HFFc6 (cell line): ENCODE measurements at regions not wholly inside any gene's neighbourhood (a gene's known extent, or its start where the extent isn't known, plus 50 kb on each side); places are given as distances from the start of the nearest gene placed in this dataset.

ENCODE experiments used
- DNase-seq: peaks from one replicate; pipeline ENCODE4 v3.0.0-alpha.2; 2018
- H3K27ac Mint-ChIP-seq: 2 replicates; pipeline ENCODE4 v1.8.0; 2020; ENCODE audit warnings: mild to moderate bottlenecking, mixed read lengths
- H3K27me3 Mint-ChIP-seq: 2 replicates; pipeline ENCODE4 v1.8.0; 2021; ENCODE audit warnings: mild to moderate bottlenecking, moderate library complexity, mixed read lengths; ENCODE audit not compliant: insufficient read depth
- H3K36me3 Mint-ChIP-seq: 2 replicates; pipeline ENCODE4 v1.8.0; 2021; ENCODE audit warnings: low read depth, mixed read lengths
- H3K4me1 Mint-ChIP-seq: 2 replicates; pipeline ENCODE4 v1.8.0; 2020; ENCODE audit warnings: low read depth, mixed read lengths
- H3K4me3 Mint-ChIP-seq: 2 replicates; pipeline ENCODE4 v1.8.0; 2020; ENCODE audit warnings: mild to moderate bottlenecking, moderate library complexity, mixed read lengths
- H3K9me3 Mint-ChIP-seq: 2 replicates; pipeline ENCODE4 v1.8.0; 2020; ENCODE audit warnings: mild to moderate bottlenecking, mixed read lengths
- TF ChIP-seq, protein P1 (sequence below): fragments of 200-600 bp; sonication (generic); IDR thresholded peaks from 2 replicates; pipeline ENCODE4 v1.5.0; 2021; ENCODE audit warnings: antibody characterized with exemption, mild to moderate bottlenecking

DNA sequence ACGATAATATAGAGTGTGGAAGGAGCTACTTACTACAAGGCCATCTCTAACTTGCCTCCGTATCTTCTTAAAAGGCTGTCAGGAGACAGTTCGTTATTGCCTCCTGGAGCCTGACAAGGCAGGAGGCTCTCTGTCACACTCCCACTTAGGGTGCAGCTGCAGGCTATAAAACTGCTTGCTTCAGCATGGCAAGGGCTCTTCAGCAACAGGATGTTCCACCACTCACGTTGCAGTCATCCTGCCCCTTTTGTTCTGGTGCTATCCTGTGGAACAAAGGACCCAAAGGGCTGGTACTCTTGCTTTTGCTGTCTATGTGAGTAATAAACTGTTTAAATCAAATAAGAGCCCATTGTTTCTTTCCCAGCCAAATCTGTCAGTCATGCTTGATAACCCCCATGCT is 508.9 kb downstream of the NTRK2 start:
- H3K27ac Mint-ChIP-seq = no peak overlapping the region
- H3K27me3 Mint-ChIP-seq = peaks cover 2% of the 10 kb centered on the region; the same call in 1 of the 2 replicates
- no peaks in the 10 kb centered on the region for H3K4me1 Mint-ChIP-seq
- TF ChIP-seq, protein P1, sequence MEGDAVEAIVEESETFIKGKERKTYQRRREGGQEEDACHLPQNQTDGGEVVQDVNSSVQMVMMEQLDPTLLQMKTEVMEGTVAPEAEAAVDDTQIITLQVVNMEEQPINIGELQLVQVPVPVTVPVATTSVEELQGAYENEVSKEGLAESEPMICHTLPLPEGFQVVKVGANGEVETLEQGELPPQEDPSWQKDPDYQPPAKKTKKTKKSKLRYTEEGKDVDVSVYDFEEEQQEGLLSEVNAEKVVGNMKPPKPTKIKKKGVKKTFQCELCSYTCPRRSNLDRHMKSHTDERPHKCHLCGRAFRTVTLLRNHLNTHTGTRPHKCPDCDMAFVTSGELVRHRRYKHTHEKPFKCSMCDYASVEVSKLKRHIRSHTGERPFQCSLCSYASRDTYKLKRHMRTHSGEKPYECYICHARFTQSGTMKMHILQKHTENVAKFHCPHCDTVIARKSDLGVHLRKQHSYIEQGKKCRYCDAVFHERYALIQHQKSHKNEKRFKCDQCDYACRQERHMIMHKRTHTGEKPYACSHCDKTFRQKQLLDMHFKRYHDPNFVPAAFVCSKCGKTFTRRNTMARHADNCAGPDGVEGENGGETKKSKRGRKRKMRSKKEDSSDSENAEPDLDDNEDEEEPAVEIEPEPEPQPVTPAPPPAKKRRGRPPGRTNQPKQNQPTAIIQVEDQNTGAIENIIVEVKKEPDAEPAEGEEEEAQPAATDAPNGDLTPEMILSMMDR = no peak
- no peak overlapping the region for H3K4me3 Mint-ChIP-seq
- H3K36me3 Mint-ChIP-seq = peaks cover 5% of the 10 kb centered on the region; the same call in 1 of the 2 replicates
- DNase-seq = no peak
- H3K9me3 Mint-ChIP-seq = peaks cover 23% of the 10 kb centered on the region

DNA sequence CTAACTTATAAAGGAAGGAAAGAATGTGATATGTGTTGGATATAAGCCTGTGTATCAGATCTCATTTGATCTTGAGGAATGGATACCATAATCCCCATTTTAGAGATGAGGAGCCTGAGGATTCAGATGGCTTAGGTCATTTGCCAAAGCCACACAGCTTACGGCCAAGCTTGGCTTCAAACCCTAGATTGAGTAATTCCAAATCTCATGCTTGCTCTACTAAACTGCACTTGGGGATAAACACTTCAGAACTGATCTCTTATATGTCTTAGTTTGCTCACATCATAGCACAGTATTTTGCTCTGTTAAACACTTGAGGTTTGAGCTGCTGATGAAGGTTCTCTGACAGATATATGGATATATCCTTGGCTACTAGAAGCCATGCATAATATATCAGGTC is 504.4 kb downstream of the NTRK2 start:
- TF ChIP-seq, protein P1 = no peak
- Mint-ChIP-seq H3K36me3 (no peaks in the 10 kb centered on the region), H3K4me3 (no peak overlapping the region), H3K4me1 (no peaks in the 10 kb centered on the region), H3K27me3 (no peaks in the 10 kb centered on the region), H3K9me3 (peaks cover 27% of the 10 kb centered on the region), H3K27ac (no peak overlapping the region)
- DNase-seq = no peak

DNA sequence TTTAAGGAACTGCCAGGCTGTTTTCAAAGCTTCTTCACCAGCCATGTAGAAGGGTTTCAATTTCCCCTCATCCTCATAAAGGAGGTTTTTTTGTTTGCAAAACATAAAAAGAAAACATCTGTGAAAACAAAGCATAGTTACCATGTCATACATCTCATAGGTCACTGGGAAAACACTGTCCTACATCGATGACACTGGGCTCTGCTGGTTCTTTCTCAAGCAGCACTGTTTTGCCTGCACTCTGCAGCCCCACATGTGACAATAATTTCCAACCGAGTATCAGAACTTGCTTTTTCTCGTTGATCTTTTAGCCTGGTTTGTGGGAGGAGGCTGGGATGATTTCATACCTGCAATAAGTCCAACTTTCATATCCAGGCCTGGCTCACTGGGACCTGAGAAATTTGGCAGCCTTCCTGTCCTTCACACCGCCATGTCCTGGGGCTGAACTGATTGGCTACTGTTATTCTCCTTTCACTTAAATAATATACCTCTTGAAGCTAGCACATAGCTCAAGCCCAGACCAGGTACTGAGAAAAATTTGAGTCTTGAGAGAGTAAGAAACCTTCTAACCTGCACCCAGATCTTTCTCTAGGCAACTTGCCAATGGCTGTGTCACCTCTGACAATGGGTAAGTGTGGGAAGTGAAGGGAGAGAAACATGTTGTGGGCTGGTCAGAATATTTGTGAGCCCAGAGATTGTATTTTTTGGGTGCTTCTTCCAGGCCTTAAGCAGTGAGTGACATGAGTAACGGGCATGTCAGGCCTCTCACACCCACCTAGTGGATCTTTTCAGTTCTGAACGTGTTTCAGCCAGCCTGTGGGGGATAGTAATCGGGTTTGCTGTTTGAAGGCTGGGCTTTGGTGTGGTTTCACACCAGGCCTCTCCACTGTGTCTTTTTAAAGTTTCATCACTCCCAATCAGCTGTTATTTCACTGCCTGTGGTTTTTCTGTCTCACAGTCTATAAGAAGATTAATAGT is 502.8 kb downstream of the NTRK2 start:
- Mint-ChIP-seq H3K4me1 (no peaks in the 10 kb centered on the region), H3K4me3 (no peak overlapping the region), H3K36me3 (no peaks in the 10 kb centered on the region), H3K27me3 (no peaks in the 10 kb centered on the region), H3K27ac (no peak overlapping the region), H3K9me3 (peaks cover 31% of the 10 kb centered on the region)
- no peak for DNase-seq
- TF ChIP-seq, protein P1 = no peak

DNA sequence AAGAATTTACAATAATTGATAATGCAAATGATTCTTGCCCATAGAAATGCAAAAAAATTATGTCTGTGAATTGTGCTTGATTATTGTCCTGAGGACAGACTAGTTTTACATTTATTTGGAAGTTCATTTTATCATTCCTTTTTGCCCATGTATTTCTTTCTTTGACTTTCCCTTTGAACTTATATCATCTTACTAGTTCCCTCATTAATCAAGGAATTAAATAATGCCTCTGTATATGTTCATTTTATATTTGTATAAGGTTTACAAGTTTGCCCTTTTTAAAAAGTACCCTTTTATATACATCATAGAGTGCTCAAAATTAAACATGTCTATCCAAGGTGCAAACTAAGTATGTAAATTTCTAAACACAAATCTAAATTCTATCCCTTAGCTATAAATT is 501.6 kb downstream of the NTRK2 start:
- TF ChIP-seq, protein P1 = no peak
- no peak for DNase-seq
- no peaks in the 10 kb centered on the region for H3K36me3 Mint-ChIP-seq
- no peaks in the 10 kb centered on the region for H3K4me1 Mint-ChIP-seq
- H3K27me3 Mint-ChIP-seq = no peaks in the 10 kb centered on the region
- H3K9me3 Mint-ChIP-seq = peaks cover 35% of the 10 kb centered on the region
- no peak overlapping the region for H3K4me3 Mint-ChIP-seq
- no peak overlapping the region for H3K27ac Mint-ChIP-seq

DNA sequence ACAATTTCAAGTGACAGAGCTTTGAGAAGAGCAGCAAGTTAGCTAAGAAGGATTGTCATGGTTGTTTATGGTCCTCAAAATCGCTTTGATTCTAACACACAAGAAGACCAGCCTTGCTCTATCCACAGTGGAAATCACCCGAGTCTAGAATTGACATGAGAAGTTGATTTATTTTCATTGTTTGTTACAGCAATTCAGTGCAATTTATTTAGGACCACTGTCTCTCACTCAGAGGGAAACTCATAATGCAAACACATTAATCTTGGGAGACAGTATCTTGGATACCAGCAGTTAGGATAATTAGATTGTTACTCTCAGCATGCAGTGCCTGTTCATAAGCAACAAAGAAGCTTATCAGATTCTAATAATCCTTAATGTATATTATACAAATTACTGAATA is 498.9 kb downstream of the NTRK2 start:
- no peaks in the 10 kb centered on the region for H3K4me1 Mint-ChIP-seq
- no peak overlapping the region for H3K4me3 Mint-ChIP-seq
- no peak for DNase-seq
- no peaks in the 10 kb centered on the region; the same call in 1 of the 2 replicates for H3K27me3 Mint-ChIP-seq
- H3K9me3 Mint-ChIP-seq = peaks cover 35% of the 10 kb centered on the region
- TF ChIP-seq, protein P1 = no peak
- H3K36me3 Mint-ChIP-seq = no peaks in the 10 kb centered on the region
- H3K27ac Mint-ChIP-seq = no peak overlapping the region
